WI38 (cell line): ENCODE measurements at regions not wholly inside any gene's neighbourhood (a gene's known extent, or its start where the extent isn't known, plus 50 kb on each side); places are given as distances from the start of the nearest gene placed in this dataset.

Experiments used
- H3K4me3 ChIP-seq: 2 replicates; pipeline ENCODE4 v1.5.1; 2011; ENCODE audit warnings: low read depth, mild to moderate bottlenecking, control low read depth, low read length
- CTCF ChIP-seq: IDR thresholded peaks from 2 replicates; pipeline ENCODE4 v1.5.1; 2012; ENCODE audit warnings: low read depth, mild to moderate bottlenecking, control low read depth, low read length

DNA sequence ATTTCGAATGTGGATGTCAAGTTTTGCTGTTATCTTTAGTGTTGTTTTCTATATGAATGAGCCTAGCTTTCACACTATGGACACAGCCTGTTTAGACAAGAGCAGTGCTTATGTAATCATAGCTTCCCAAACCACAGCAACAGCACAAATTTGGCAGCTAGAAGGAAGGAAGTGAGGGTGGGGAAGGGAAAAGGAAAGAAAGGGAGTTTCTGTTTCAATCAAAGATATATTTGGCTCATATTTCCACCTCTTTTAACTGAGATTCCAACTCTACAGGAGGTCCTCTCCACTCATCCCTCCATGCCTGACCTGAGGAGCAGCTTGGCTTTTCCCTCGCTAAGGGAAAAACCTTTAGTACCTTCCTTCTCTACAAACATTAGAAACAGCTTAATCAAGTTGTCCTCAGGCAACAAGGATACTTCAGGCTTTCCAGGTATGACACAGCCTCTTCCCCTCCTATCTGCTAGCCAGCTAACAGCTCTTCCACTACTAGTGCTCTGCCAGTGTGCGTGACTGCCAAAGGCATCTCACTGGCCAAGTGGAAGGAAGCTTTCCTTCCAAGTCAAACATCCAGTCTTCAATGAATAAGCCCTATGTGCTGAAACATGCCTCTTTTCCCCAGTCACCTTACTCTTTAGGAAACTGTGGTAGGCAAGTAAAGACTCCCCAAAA is 268.6 kb upstream of the PTGER4 start:
- H3K4me3 ChIP-seq, result no peak overlapping the region
- no peak for TF ChIP-seq CTCF

DNA sequence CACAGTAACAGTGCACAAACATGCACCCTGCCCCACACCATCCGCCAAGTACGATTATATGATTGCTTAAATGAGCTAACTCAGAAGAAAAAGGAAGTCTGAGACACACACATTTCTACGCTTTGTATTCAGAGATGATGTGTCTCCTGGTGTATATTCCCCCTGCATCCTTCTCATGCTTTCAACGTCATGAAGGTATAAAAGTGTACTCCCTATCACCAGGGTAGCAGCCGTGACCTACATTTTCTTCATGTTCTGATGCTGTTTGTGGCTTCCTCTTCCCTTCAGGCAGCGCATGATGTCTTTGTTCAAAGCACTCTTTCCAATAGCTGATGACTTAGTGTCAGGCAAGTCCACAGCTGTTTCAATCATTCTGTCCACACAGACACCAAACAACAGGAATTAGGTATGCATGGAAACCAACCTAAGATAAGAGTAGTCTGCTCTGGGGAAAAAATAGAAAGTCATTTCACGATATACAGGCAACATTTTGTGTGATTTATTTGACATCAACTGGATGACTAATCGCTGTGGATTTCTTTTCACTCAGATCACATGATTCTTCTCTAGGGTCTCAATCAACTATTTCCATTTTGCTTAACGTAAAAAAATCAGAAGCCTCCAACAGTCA is 269.4 kb upstream of the PTGER4 start:
- no peak for TF ChIP-seq CTCF
- H3K4me3 ChIP-seq, result no peak overlapping the region

DNA sequence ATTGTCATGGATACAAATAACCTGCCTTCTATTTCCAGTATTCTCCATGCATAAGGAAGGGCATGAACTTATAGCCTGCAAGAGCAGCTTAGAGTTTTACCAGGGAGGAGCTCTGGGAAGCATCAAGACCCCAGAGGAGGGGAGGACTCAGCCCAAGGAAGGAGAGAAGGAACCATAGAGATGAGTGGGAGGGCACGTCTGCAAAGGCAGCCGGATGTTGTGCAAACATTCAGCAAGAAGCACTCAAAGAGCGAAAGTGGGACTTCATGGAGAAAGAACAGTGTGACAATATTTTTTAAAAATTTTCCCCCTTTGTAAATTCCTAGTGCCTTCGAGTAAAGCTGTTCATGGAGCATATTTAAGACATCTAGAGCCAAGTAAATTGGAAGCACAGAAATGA is 270.1 kb upstream of the PTGER4 start:
- TF ChIP-seq CTCF, result no peak

GRCh38 chr5:40406741-40407211 is 272.9 kb upstream of the PTGER4 start:
- no peak overlapping the region for H3K4me3 ChIP-seq
- no peak for TF ChIP-seq CTCF

More for the DNA sequence above, 270.1 kb upstream of the PTGER4 start:
- H3K4me3 ChIP-seq, result no peak overlapping the region

- H3K4me3 ChIP-seq, result no peak overlapping the region
- TF ChIP-seq CTCF, result no peak
Observed at GRCh38 chr5:40405996-40406740, 273.5 kb upstream of the PTGER4 start.

GRCh38 chr5:40405230-40405629 is 274.5 kb upstream of the PTGER4 start:
- TF ChIP-seq CTCF, result no peak
- no peak overlapping the region for H3K4me3 ChIP-seq

DNA sequence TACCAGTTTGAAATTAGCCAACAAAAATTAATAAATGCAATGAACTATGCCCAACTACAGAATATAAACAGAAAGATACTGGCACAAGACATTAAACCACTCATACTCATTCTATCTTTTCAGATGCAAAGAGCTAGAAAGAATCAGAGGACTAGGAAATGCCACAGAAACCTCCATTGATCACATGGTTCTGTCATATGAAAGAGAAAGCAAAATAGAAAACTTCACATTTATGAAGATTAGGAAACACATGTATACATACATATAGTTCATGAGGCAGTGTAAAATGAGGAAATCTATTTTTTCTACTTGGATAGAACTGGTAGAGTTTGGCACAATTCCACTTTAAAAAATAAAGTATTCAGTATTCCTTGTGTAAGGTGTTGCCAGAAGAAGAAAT is 275.1 kb upstream of the PTGER4 start:
- no peak overlapping the region for H3K4me3 ChIP-seq
- no peak for TF ChIP-seq CTCF
